SK-N-SH (cell line): ENCODE measurements at regions not wholly inside any gene's neighbourhood (a gene's known extent, or its start where the extent isn't known, plus 50 kb on each side); places are given as distances from the start of the nearest gene placed in this dataset.
"Not testable (repeated sequence)": the region's sequence is repeated elsewhere in the genome, so short reads cannot be mapped to it uniquely, and the experiment has no call there.

Source experiments
- CTCF ChIA-PET: fragments of 300-600, 350-600 bp; formaldehyde crosslinking; extraction: SDS; loops from one replicate; lab custom pipeline; 2021; lab: Yijun Ruan, JAX
- POLR2A ChIA-PET: fragments of 350-600 bp; sonication (Branson Sonifier 250); formaldehyde crosslinking; extraction: SDS; loops from one replicate; lab custom pipeline; 2020; ENCODE audit warnings: antibody characterized with exemption, inconsistent platforms; lab: Yijun Ruan, JAX
- DNase-seq: peaks from one replicate; pipeline ENCODE4 v3.0.0; 2012
- H2AFZ ChIP-seq: fragments of 200-600 bp; sonication (generic); 2 replicates; pipeline ENCODE4 v1.8.1; 2016; ENCODE audit warnings: antibody characterized with exemption, mild to moderate bottlenecking, low read depth
- H3F3A ChIP-seq: fragments of 200-600 bp; sonication (generic); replicated peaks from 2 replicates; pipeline ENCODE3; 2016; ENCODE audit warnings: antibody characterized with exemption, mild to moderate bottlenecking; ENCODE audit not compliant: insufficient read depth
- H3K27ac ChIP-seq, 2 experiments: fragments of 200-500 bp in 1 of 2; fragments of 200-600 bp in 1 of 2; sonication (Bioruptor generic) in 1 of 2; sonication (generic), shearing (Covaris generic) in 1 of 2; 2 replicates each; pipeline versions ENCODE4 v1.5.1 to v1.6.1; 2014 to 2016; ENCODE audit warnings: low read depth in 2 of 2, inconsistent platforms in 1 of 2, low read length in 1 of 2, mild to moderate bottlenecking in 1 of 2, mixed read lengths in 1 of 2
- H3K27me3 ChIP-seq: fragments of 200-600 bp; sonication (generic), shearing (Covaris generic); 2 replicates; pipeline ENCODE4 v1.6.1; 2016; ENCODE audit warnings: mixed run types; ENCODE audit not compliant: insufficient read depth
- H3K36me3 ChIP-seq, 2 experiments: fragments of 200-500 bp in 1 of 2; fragments of 200-600 bp in 1 of 2; sonication (Bioruptor generic) in 1 of 2; sonication (generic) in 1 of 2; replicated peaks in 1 of 2; 2 replicates each; pipeline versions ENCODE3 to v1.5.1; 2014 to 2016; ENCODE audit warnings: low read length in 1 of 2, mild to moderate bottlenecking in 1 of 2; ENCODE audit not compliant: insufficient read depth in 2 of 2, control insufficient read depth in 1 of 2
- H3K4me1 ChIP-seq, 2 experiments: fragments of 200-500 bp in 1 of 2; fragments of 200-600 bp in 1 of 2; sonication (Bioruptor generic) in 1 of 2; sonication (generic), shearing (Covaris generic) in 1 of 2; 2 replicates each; pipeline versions ENCODE4 v1.5.1 to v1.6.1; 2014 to 2016; ENCODE audit warnings: low read depth in 1 of 2, low read length in 1 of 2, mixed run types in 1 of 2; ENCODE audit not compliant: insufficient read depth in 2 of 2, control insufficient read depth in 1 of 2
- H3K4me2 ChIP-seq: fragments of 200-600 bp; sonication (generic), shearing (Covaris generic); 2 replicates; pipeline ENCODE4 v1.6.1; 2017; ENCODE audit warnings: mixed run types
- H3K4me3 ChIP-seq, 2 experiments: fragments of 200-500 bp in 1 of 2; fragments of 200-600 bp in 1 of 2; sonication (Bioruptor generic) in 1 of 2; sonication (generic), shearing (Covaris generic) in 1 of 2; 2 replicates each; pipeline versions ENCODE4 v1.5.1 to v1.8.1; 2014 to 2016; ENCODE audit warnings: low read depth in 2 of 2, inconsistent platforms in 1 of 2, low read length in 1 of 2, mild to moderate bottlenecking in 1 of 2, mixed read lengths in 1 of 2, moderate library complexity in 1 of 2
- H3K79me2 ChIP-seq: fragments of 200-600 bp; sonication (generic); 2 replicates; pipeline ENCODE4 v1.8.1; 2017; ENCODE audit warnings: mild to moderate bottlenecking; ENCODE audit not compliant: insufficient read depth
- H3K9ac ChIP-seq: fragments of 200-600 bp; sonication (generic); 2 replicates; pipeline ENCODE4 v1.6.1; 2017; ENCODE audit warnings: mixed run types
- H3K9me2 ChIP-seq: fragments of 200-600 bp; sonication (generic); 2 replicates; pipeline ENCODE4 v1.6.1; 2017; ENCODE audit warnings: mixed run types
- H3K9me3 ChIP-seq: fragments of 200-600 bp; sonication (generic); 2 replicates; pipeline ENCODE4 v1.6.1; 2017; ENCODE audit warnings: mixed run types, mild to moderate bottlenecking, moderate library complexity
- H4K20me1 ChIP-seq: fragments of 200-600 bp; sonication (generic); 2 replicates; pipeline ENCODE4 v1.6.1; 2017; ENCODE audit warnings: mild to moderate bottlenecking, mixed run types; ENCODE audit not compliant: insufficient read depth
- CHD2 ChIP-seq: fragments of 150-350 bp; IDR thresholded peaks from 2 replicates; pipeline ENCODE4 v1.6.1; 2018; ENCODE audit warnings: low read length; ENCODE audit not compliant: partially characterized antibody
- EP300 ChIP-seq, 2 experiments: IDR thresholded peaks; 2 replicates each; pipeline versions ENCODE4 v1.4.0 to v1.6.1; 2012; ENCODE audit warnings: borderline replicate concordance in 1 of 2, low read depth in 1 of 2, low read length in 1 of 2
- GABPA ChIP-seq: IDR thresholded peaks from 2 replicates; pipeline ENCODE4 v1.4.0; 2012; ENCODE audit warnings: low read depth, mild to moderate bottlenecking
- GATA2 ChIP-seq: sonication (generic); formaldehyde crosslinking; IDR thresholded peaks from 2 replicates; pipeline ENCODE4 v1.5.0; 2020; ENCODE audit warnings: mild to moderate bottlenecking, missing genetic modification reagents
- NRF1 ChIP-seq: IDR thresholded peaks from 2 replicates; pipeline ENCODE4 v1.6.1; 2012; ENCODE audit warnings: low read depth, mild to moderate bottlenecking, low read length
- RAD21 ChIP-seq: IDR thresholded peaks from 2 replicates; pipeline ENCODE4 v1.6.1; 2012; ENCODE audit warnings: mild to moderate bottlenecking, low read length
- RFX5 ChIP-seq: IDR thresholded peaks from 2 replicates; pipeline ENCODE4 v1.6.1; 2012; ENCODE audit warnings: mild to moderate bottlenecking, improper control_type of control experiment, low read length
- SIN3A ChIP-seq: IDR thresholded peaks from 2 replicates; pipeline ENCODE4 v1.6.1; 2012; ENCODE audit warnings: low read depth, mild to moderate bottlenecking, low read length, moderate library complexity, borderline replicate concordance
- TAF1 ChIP-seq: IDR thresholded peaks from 2 replicates; pipeline ENCODE4 v1.6.1; 2012; ENCODE audit warnings: low read depth, mild to moderate bottlenecking, low read length, moderate library complexity, borderline replicate concordance
- WGBS: methylation state at CpG from one replicate; pipeline ENCODE4 v1.1.6; 2017; ENCODE audit warnings: low lambda C conversion rate; 5-methylcytosine and 5-hydroxymethylcytosine counted together
- TF ChIP-seq, protein P1 (sequence below): IDR thresholded peaks from 2 replicates; pipeline ENCODE4; 2012
- TF ChIP-seq, protein P2 (sequence below): IDR thresholded peaks from 2 replicates; pipeline ENCODE4 v1.6.1; 2012; ENCODE audit warnings: mild to moderate bottlenecking, low read depth, low read length, moderate library complexity

DNA sequence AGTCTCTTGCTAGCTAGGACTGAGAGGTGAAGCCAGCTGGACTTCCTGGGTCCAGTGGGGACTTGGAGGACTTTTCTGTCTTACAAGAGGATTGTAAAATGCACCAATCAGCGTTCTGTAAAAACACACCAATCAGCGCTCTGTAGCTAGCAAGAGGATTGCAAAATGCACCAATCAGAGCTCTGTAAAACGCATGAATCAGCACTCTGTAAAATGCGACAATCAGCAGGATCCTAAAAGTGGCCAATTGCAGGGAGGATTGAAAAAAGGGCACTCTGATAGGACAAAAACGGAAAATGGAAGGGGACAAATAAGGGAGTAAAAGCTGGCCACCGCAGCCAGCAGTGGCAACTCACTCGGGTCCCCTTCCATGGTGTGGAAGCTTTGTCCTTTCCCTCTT is 65.6 kb upstream of the DUSP21 start:
- CTCF ChIA-PET, result no interaction called here
- DNase-seq, result no peak

DNA sequence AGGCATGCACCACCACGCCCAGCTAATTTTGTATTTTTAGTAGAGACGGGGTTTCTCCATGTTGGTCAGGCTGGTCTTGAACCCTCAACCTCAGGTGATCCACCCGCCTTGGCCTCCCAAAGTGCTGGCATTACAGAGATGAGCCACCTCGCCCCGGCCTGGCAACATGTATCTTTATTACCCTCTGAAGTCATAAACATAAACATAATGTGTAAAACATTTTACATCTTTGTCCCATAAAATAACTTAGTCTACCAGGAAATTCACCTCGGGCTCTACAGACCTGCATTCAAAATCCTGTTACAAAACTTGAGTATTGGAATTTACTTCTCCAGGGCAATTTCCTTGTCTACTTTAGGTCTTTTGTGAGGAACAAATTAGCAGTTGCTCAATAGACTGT is 68.1 kb upstream of the DUSP21 start:
- H3K4me1 ChIP-seq, result no peaks in the 10 kb centered on the region
- H2AFZ ChIP-seq, result no peak overlapping the region
- no peak overlapping the region for H3K27ac ChIP-seq
- TF ChIP-seq RFX5, result no peak
- TF ChIP-seq, protein P1, sequence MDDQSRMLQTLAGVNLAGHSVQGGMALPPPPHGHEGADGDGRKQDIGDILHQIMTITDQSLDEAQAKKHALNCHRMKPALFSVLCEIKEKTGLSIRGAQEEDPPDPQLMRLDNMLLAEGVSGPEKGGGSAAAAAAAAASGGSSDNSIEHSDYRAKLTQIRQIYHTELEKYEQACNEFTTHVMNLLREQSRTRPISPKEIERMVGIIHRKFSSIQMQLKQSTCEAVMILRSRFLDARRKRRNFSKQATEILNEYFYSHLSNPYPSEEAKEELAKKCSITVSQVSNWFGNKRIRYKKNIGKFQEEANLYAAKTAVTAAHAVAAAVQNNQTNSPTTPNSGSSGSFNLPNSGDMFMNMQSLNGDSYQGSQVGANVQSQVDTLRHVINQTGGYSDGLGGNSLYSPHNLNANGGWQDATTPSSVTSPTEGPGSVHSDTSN, result no peak
- TF ChIP-seq NRF1, result no peak
- no peaks in the 10 kb centered on the region for H3K9me2 ChIP-seq
- no peak overlapping the region for H3K9ac ChIP-seq
- no peaks in the 10 kb centered on the region for H3K9me3 ChIP-seq
- H3K4me2 ChIP-seq, result no peak overlapping the region
- 41% methylated on average over 6 of the region's 6 CpGs for WGBS
- no peaks in the 10 kb centered on the region for H3F3A ChIP-seq
- no peak for DNase-seq
- no peak overlapping the region for H3K4me3 ChIP-seq
- CTCF ChIA-PET, result no interaction called here
- no peaks in the 10 kb centered on the region for H3K36me3 ChIP-seq
- no peaks in the 10 kb centered on the region for H3K79me2 ChIP-seq
- peaks cover 9% of the 10 kb centered on the region; the same call in 1 of the 2 replicates for H3K27me3 ChIP-seq
- H4K20me1 ChIP-seq, result no peaks in the 10 kb centered on the region
- POLR2A ChIA-PET, result no interaction called here

More for the DNA sequence above, 65.6 kb upstream of the DUSP21 start:
- Histone ChIP-seq H3K36me3 (no peaks in the 10 kb centered on the region), H3K9ac (no peak overlapping the region), H3K79me2 (no peaks in the 10 kb centered on the region), H3K9me3 (no peaks in the 10 kb centered on the region), H2AFZ (no peak overlapping the region), H4K20me1 (no peaks in the 10 kb centered on the region), H3K9me2 (no peaks in the 10 kb centered on the region)
- WGBS, result 69% methylated on average over 7 of the region's 7 CpGs
- TF ChIP-seq, protein P2, sequence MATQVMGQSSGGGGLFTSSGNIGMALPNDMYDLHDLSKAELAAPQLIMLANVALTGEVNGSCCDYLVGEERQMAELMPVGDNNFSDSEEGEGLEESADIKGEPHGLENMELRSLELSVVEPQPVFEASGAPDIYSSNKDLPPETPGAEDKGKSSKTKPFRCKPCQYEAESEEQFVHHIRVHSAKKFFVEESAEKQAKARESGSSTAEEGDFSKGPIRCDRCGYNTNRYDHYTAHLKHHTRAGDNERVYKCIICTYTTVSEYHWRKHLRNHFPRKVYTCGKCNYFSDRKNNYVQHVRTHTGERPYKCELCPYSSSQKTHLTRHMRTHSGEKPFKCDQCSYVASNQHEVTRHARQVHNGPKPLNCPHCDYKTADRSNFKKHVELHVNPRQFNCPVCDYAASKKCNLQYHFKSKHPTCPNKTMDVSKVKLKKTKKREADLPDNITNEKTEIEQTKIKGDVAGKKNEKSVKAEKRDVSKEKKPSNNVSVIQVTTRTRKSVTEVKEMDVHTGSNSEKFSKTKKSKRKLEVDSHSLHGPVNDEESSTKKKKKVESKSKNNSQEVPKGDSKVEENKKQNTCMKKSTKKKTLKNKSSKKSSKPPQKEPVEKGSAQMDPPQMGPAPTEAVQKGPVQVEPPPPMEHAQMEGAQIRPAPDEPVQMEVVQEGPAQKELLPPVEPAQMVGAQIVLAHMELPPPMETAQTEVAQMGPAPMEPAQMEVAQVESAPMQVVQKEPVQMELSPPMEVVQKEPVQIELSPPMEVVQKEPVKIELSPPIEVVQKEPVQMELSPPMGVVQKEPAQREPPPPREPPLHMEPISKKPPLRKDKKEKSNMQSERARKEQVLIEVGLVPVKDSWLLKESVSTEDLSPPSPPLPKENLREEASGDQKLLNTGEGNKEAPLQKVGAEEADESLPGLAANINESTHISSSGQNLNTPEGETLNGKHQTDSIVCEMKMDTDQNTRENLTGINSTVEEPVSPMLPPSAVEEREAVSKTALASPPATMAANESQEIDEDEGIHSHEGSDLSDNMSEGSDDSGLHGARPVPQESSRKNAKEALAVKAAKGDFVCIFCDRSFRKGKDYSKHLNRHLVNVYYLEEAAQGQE, result no peak
- TF ChIP-seq RAD21 (no peak), TAF1 (no peak), EP300 (IDR thresholded peaks at IDR 0.05; ENCODE audit: borderline replicate concordance in 1 of 2, low read depth in 1 of 2, low read length in 1 of 2) (no peak), CHD2 (no peak), GATA2 (CRISPR knock-in tag) (no peak), SIN3A (no peak), GABPA (no peak)
- TF ChIP-seq, all 33 proteins: peak for 0
- Histone ChIP-seq H3K27me3 (no peaks in the 10 kb centered on the region; the same call in 1 of the 2 replicates), H3K4me3 (no peak overlapping the region), H3K4me1 (no peaks in the 10 kb centered on the region), H3K27ac (no peak overlapping the region), H3F3A (no peaks in the 10 kb centered on the region), H3K4me2 (no peak overlapping the region)
- POLR2A ChIA-PET, result no interaction called here

DNA sequence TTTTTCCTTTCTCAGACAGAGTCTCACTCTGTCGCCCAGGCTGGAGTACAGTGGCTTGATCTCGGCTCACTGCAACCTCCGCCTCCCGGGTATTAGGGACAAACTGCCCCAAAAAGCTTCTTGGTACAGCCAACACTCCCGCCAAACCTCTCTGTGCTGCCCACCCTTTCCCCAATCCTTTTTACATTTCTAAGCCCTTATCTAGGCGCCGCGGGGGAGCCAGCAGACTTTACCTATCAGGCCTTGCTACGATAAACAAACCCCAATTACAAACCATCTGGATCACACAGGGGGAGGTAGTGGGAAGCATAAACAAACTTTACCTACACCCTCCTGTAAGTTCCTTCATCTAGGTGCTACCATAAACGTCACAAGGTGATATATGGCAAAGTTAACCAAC is 69.8 kb upstream of the DUSP21 start:
- DNase-seq, H3F3A ChIP-seq, H2AFZ ChIP-seq, H3K36me3 ChIP-seq, H3K27ac ChIP-seq, POLR2A ChIA-PET, H3K27me3 ChIP-seq, CTCF ChIA-PET, H3K9ac ChIP-seq, H4K20me1 ChIP-seq, H3K9me3 ChIP-seq, H3K79me2 ChIP-seq, H3K4me3 ChIP-seq, H3K4me1 ChIP-seq, H3K4me2 ChIP-seq, H3K9me2 ChIP-seq: not testable (repeated sequence)
- WGBS, result 21% methylated on average over 10 of the region's 10 CpGs
